Adrenal gland (tissue), 9 donors: ENCODE measurements at regions not wholly inside any gene's neighbourhood (a gene's known extent, or its start where the extent isn't known, plus 50 kb on each side); places are given as distances from the start of the nearest gene placed in this dataset.

Experiments
- DNase-seq, 7 donors: peaks; one replicate each; pipeline ENCODE4 v3.0.0-alpha.2; 2019 to 2020
- H3K27ac ChIP-seq, 5 donors: fragments of 200-600 bp; sonication (generic) in 4 of 5; 1 replicate in 3 of 5; 2 replicates in 2 of 5; pipeline versions ENCODE4 v1.5.1 to v1.8.0; 2016 to 2020; ENCODE audit warnings: mild to moderate bottlenecking in 1 of 5
- H3K27me3 ChIP-seq: fragments of 200-600 bp; 2 replicates; pipeline ENCODE4 v1.8.0; 2021
- H3K36me3 ChIP-seq, 2 donors: fragments of 200-600 bp; replicated peaks in 1 of 2; 1 replicate in 1 of 2; 2 replicates in 1 of 2; pipeline versions ENCODE4 v1.5.1 to v1.8.0; 2018 to 2022
- H3K4me1 ChIP-seq, 2 donors: fragments of 200-600 bp; replicated peaks in 1 of 2; 1 replicate in 1 of 2; 2 replicates in 1 of 2; pipeline versions ENCODE4 v1.5.1 to v1.8.0; 2018 to 2021
- H3K4me3 ChIP-seq, 4 donors: fragments of 200-600 bp; sonication (generic) in 3 of 4; one replicate each; pipeline ENCODE4 v1.5.1; 2016 to 2018
- H3K9me3 ChIP-seq, 3 donors: fragments of 200-600 bp; sonication (generic) in 1 of 3; replicated peaks in 1 of 3; 1 replicate in 2 of 3; 2 replicates in 1 of 3; pipeline versions ENCODE4 v1.5.1 to v1.8.0; 2016 to 2021
- CTCF ChIP-seq, 6 experiments: fragments of 450-650 bp in 4 of 6; fragments of 200-600 bp in 2 of 6; sonication (generic) in 1 of 6; IDR thresholded peaks; 1 replicate in 5 of 6; 2 replicates in 1 of 6; pipeline versions ENCODE4 v1.5.1 to v1.8.0; 2016 to 2021; ENCODE audit warnings: antibody characterized with exemption in 6 of 6, mild to moderate bottlenecking in 2 of 6, moderate library complexity in 1 of 6
- POLR2A ChIP-seq, 2 donors: fragments of 450-650 bp; IDR thresholded peaks; one replicate each; pipeline ENCODE4 v1.6.1; 2017; ENCODE audit warnings: antibody characterized with exemption in 2 of 2, mild to moderate bottlenecking in 2 of 2, moderate library complexity in 1 of 2
- WGBS, 4 donors: extraction: QIAGEN DNeasy Blood & Tissue Kit in 2 of 4; methylation state at CpG; one replicate each; pipeline versions ENCODE4 v1.1.5 to v1.1.7; 2013 to 2017; 5-methylcytosine and 5-hydroxymethylcytosine counted together
- intact Hi-C, 2 donors: fragments of 100-400 bp; cut with DNase I; formaldehyde crosslinking; loops; one replicate each; pipeline versions ENCODE4 v1.14.1 to v1.15.0; 2022 to 2023
- donor health status: healthy with polysubstance abuse.
- donor health status: Bipolar disorder and iron deficiency.
- donor health status: DM: yes; HTN: yes; CAD: no.
- donor health status: DM: no; HTN: no; CAD: no.
- donor health status: DM: no; HTN: no; CAD: no.

DNA sequence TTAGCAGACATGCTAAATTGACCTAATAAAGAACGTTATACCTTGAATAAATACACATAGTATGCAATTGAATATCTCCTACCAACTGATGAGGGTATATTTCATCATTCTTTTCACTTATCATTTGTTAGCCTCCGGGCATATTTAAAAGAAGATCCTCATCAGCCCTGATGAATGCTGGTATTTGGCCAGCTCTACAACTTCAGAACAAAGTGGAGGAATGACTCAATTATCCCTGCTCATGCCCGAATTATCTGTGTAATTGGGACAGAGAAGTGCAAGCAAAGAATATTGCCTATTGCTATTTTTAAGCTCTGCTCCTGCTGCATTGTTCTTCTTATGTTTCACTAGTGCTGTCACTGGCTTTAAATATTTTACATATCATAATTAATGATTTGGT, 622.1 kb downstream of the METTL15 start:
- DNase-seq: no peak
- intact Hi-C loops: no loop called here
- Histone ChIP-seq H3K27me3 (no peaks in the 10 kb centered on the region), H3K4me1 (no peaks in the 10 kb centered on the region), H3K36me3 (no peaks in the 10 kb centered on the region), H3K4me3 (no peak overlapping the region), H3K9me3 (no peaks in the 10 kb centered on the region), H3K27ac (no peak overlapping the region)
- TF ChIP-seq POLR2A (IDR thresholded peaks at IDR 0.05) (no peak), CTCF (IDR thresholded peaks at IDR 0.05) (no peak)
- WGBS, 4 donors: 55 to 66% (median 63%) methylated on average over 3 of the region's 3 CpGs

DNA sequence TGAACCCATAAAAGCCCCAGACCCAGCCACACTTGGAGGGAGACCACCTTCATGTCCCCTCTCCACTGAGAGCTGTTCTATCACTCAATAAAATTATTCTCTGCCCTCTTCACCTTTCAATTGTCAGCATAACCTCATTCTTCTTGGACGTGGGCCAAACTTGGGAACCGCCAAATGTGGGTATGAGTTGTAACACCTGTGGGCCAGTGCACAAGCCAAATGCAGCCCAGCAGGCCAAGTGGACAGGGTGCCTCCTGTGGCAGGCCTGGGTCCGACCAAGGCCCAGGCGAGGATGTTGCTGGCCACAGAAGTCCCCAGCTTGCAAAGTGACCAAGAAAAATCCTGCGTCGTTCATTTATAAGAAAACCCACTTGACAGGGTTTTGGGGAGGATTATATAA, 621.2 kb downstream of the METTL15 start:
- no peak for DNase-seq
- intact Hi-C loops: no loop called here
- Histone ChIP-seq H3K4me3 (no peak overlapping the region), H3K4me1 (no peaks in the 10 kb centered on the region), H3K36me3 (no peaks in the 10 kb centered on the region), H3K9me3 (no peaks in the 10 kb centered on the region), H3K27me3 (no peaks in the 10 kb centered on the region), H3K27ac (no peak overlapping the region)
- WGBS, 4 donors: 87 to 95% (median 90%) methylated on average over 5 to 6 of the region's 6 CpGs
- no peak for TF ChIP-seq CTCF (IDR thresholded peaks at IDR 0.05)
- no peak for TF ChIP-seq POLR2A (IDR thresholded peaks at IDR 0.05)

DNA sequence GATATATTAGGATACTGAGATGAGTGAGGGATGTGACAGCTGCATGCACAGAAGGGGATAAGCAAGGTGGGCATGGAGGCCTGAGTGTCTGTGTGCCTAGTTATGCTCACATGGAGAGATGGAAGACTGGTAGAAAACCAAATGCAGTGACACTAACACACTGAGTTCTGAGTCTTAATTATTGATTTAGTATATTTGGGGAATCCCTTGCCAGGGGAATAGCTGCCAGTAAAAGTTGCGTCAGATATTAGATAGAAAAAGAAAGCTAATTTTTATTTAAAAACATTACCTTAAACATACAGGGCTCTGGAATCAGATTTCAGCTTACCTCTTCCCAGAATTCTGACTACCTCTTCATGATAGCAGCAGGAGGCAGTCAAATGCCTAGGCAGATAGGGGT, 620.5 kb downstream of the METTL15 start:
- DNase-seq: no peak
- Histone ChIP-seq H3K27me3 (no peaks in the 10 kb centered on the region), H3K27ac (no peak overlapping the region), H3K4me1 (no peaks in the 10 kb centered on the region), H3K4me3 (no peak overlapping the region), H3K36me3 (no peaks in the 10 kb centered on the region), H3K9me3 (no peaks in the 10 kb centered on the region)
- intact Hi-C loops: no loop called here
- 67 to 77% (median 69%) methylated on average over 1 of the region's 1 CpG for WGBS, 4 donors
- TF ChIP-seq POLR2A (IDR thresholded peaks at IDR 0.05) (no peak), CTCF (IDR thresholded peaks at IDR 0.05) (no peak)

- WGBS, 4 donors: 74 to 86% (median 83%) methylated on average over 3 of the region's 3 CpGs
- Histone ChIP-seq H3K9me3 (no peaks in the 10 kb centered on the region), H3K27me3 (no peaks in the 10 kb centered on the region), H3K4me1 (no peaks in the 10 kb centered on the region), H3K27ac (no peak overlapping the region), H3K36me3 (no peaks in the 10 kb centered on the region), H3K4me3 (no peak overlapping the region)
- no peak for DNase-seq
- intact Hi-C loops: no loop called here
- TF ChIP-seq POLR2A (IDR thresholded peaks at IDR 0.05) (no peak), CTCF (IDR thresholded peaks at IDR 0.05) (no peak)
Measured at GRCh38 chr11:28727254-28727653, 619.1 kb downstream of the METTL15 start.
